ENCODE measurements at regions not wholly inside any gene's neighbourhood (a gene's known extent, or its start where the extent isn't known, plus 50 kb on each side); places are given as distances from the start of the nearest gene placed in this dataset.

DNA sequence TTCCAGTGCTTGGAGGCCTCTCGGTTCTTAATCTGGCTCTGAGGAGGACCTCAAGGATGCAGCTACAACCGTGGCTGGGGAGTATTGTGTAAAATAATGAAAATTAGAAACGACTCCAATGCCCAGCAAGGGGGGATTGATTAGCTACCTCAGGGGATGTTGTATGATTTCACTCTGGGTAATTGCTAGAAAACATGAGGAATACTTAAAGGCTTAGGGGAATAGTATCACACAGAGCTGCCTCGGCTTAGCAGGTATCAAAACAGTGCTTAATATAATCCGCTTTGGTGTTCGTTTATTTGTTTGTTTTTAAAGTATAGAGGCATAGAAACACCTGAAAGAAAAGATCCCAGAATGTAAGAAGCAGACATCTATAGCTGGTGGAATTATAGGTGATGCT, 102.5 kb downstream of the INHBB start:
- in situ Hi-C loops (cut with HindIII; ENCODE audit: low sequenced_read_pairs): no loop called here
- DNase-seq (ENCODE audit: low read depth, low spot score): no peak
- TF ChIP-seq, protein P1, sequence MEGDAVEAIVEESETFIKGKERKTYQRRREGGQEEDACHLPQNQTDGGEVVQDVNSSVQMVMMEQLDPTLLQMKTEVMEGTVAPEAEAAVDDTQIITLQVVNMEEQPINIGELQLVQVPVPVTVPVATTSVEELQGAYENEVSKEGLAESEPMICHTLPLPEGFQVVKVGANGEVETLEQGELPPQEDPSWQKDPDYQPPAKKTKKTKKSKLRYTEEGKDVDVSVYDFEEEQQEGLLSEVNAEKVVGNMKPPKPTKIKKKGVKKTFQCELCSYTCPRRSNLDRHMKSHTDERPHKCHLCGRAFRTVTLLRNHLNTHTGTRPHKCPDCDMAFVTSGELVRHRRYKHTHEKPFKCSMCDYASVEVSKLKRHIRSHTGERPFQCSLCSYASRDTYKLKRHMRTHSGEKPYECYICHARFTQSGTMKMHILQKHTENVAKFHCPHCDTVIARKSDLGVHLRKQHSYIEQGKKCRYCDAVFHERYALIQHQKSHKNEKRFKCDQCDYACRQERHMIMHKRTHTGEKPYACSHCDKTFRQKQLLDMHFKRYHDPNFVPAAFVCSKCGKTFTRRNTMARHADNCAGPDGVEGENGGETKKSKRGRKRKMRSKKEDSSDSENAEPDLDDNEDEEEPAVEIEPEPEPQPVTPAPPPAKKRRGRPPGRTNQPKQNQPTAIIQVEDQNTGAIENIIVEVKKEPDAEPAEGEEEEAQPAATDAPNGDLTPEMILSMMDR (IDR thresholded peaks at IDR 0.05; ENCODE audit: low read depth, low read length): no peak
- no peak overlapping the region for H3K4me3 ChIP-seq (ENCODE audit: low read depth, low read length)

DNA sequence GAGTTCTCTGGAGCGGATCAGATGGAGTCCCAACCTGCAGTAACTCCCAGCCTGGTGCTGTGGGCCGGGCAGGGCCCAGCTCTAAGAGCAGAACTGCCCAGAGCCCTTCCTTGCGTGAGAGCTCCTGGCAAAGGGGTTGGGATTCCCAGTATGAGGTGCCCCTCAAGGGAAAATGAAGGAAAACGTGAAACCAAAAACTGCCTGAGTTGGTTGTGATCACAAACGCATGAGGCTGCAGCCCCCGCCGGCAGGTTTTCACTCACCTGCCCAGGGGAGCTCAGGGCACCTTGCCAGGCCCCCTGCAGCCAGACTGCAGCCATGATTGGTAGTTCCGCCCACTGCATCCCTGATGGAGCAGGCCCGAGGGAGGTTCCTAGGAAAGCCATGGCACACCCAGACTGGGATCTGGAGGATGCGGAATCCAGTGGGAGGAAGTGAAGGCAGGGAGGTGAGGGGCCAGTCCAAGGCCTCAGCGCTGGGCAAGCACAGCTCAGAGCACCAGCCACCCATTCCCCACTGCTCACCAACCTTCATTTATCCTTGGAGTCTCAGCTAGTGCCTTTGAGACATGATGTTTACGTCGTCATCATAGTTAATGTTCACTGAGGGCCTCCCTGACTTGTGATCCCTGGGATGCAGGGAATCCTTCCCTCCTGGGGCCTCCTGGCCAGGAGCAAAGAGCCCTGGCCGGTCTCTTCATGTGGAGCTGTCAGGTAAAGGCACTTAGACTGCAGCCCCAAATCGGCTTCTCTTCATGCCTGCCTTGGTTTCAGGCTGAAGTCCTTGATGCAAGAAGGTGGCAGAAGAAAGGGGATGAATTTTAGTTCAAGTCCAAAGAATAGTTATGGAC, 103.2 kb downstream of the INHBB start:
- TF ChIP-seq, protein P1 (IDR thresholded peaks at IDR 0.05; ENCODE audit: low read depth, low read length): no peak
- DNase-seq (ENCODE audit: low read depth, low spot score): no peak
- in situ Hi-C loops (cut with HindIII; ENCODE audit: low sequenced_read_pairs): no loop called here
- no peak overlapping the region for H3K4me3 ChIP-seq (ENCODE audit: low read depth, low read length)

DNA sequence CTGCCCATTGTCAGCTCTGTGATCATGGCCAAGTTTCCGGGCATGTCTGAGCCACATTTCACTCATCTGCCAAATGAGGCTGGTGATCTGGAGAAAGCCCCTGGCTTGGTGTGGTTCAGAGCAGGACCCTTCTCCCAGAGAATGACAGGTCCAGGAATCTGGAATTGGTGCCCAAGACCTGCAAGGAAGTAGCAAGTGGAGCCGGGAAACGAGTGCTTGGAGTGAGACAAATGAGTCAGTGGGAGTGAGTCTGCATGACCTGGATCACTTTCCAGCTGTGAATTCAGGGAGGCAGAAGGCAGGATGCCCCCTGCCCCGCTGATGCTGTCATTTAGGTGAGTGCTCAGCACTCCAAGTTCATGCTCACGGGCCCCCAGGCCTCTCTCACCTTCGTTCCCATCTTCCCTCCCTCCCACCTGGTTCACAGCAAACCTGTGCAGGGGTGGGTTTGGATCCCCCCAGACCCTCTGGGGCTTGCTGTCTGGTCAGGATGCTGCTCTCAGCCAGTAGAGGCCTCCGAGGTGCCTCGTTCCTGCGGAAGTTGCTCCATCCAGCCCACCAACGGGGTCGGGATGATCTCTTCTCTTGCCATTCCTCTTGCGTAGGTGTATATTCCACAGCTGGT, 104.4 kb downstream of the INHBB start:
- in situ Hi-C loops (cut with HindIII; ENCODE audit: low sequenced_read_pairs): no loop called here
- TF ChIP-seq, protein P1 (IDR thresholded peaks at IDR 0.05; ENCODE audit: low read depth, low read length): no peak
- no peak overlapping the region for H3K4me3 ChIP-seq (ENCODE audit: low read depth, low read length)
- DNase-seq (ENCODE audit: low read depth, low spot score): no peak

DNA sequence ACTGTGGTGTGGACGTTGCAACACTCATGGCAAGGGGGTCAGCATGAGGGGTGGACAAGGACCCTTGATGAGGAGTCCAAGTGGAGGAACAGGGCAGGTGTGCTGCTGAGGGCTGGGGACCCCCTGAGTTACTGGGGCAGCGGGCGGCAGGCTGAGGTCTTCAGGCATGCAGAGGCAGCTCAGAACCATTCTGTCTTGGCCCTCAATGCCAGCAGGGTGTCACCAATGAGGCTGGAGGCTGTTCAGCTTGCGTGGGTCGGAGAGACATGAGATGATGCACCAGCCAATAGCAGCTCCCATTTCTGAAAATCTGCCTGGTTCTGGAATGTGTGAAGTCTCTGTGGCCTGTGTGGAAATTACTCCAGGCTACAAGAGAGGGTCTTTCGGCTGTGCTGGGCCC, 105.4 kb downstream of the INHBB start:
- TF ChIP-seq, protein P1 (IDR thresholded peaks at IDR 0.05; ENCODE audit: low read depth, low read length): no peak
- H3K4me3 ChIP-seq (ENCODE audit: low read depth, low read length): no peak overlapping the region
- in situ Hi-C loops (cut with HindIII; ENCODE audit: low sequenced_read_pairs): no loop called here

DNA sequence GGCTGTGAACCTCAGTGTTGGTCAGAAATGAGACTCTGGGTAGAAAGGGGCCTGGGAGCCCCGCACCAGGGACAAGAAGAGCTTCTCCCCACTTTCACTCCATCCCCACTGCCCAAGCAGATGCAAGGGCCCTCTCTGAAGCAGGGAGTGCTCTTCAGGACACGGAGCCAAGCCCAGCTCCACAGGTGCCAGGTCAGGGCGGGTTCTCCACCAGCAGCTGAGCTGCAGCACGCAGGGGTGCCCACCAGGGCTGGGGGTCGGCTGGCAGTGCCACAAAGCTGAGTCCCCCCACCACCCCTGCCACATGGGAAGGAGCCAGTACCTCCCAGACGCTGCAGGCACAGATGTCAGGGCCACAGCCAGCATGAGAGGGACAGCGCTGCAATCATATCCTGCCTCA, 106.2 kb downstream of the INHBB start:
- no peak for DNase-seq (ENCODE audit: low read depth, low spot score)
- H3K4me3 ChIP-seq (ENCODE audit: low read depth, low read length): no peak overlapping the region
- TF ChIP-seq, protein P1 (IDR thresholded peaks at IDR 0.05; ENCODE audit: low read depth, low read length): no peak
- in situ Hi-C loops (cut with HindIII; ENCODE audit: low sequenced_read_pairs): no loop called here

More for the DNA sequence above, 105.4 kb downstream of the INHBB start:
- DNase-seq (ENCODE audit: low read depth, low spot score): no peak

DNA sequence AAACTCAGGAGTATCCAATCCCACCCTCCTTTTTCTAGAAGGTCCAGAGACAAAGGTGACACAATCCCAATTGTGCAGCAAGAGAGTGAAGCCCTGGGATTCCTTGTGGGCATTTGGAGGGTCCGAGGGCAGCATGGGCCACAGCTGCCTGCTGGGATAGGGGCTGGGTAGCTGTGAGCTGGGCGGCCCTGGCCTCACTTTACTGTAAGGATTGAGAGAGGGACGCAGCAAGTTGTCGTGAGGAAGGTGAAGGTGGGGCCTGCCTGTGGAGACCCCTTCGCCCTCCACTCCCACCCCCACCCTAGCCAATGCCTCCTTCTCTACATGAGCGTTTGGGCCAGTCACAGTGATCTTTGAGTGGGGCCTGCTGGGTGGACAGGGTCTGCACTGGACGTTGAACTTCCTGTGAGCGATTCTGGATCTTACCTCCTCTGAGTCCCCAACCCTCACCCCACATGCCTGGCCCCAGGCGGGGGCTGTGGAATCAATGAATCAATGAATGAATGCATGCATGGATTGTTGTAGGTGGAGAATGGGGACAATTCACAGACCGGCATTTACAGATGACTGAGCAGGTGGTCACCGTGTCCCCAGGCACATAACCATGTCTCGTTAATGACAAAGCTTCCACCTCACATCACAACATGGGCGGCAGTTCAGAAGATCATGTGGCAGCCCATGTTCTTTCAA, 107.2 kb downstream of the INHBB start:
- no peak overlapping the region for H3K4me3 ChIP-seq (ENCODE audit: low read depth, low read length)
- TF ChIP-seq, protein P1 (IDR thresholded peaks at IDR 0.05; ENCODE audit: low read depth, low read length): no peak
- in situ Hi-C loops (cut with HindIII; ENCODE audit: low sequenced_read_pairs): no loop called here
- no peak for DNase-seq (ENCODE audit: low read depth, low spot score)

All from astrocyte of the spinal cord (primary cell).